Gastrocnemius medialis (tissue), 4 donors: ENCODE measurements at regions not wholly inside any gene's neighbourhood (a gene's known extent, or its start where the extent isn't known, plus 50 kb on each side); places are given as distances from the start of the nearest gene placed in this dataset.

ENCODE experiments used
- ATAC-seq, 2 donors: fragments of 150-250 bp; one replicate each; pipeline ENCODE4 v1.9.1; 2016
- DNase-seq, 2 donors: peaks; one replicate each; pipeline ENCODE4 v3.0.0-alpha.2; 2019
- H3K27ac ChIP-seq, 4 donors: fragments of 200-600 bp; sonication (generic); 1 replicate in 1 of 4; 2 replicates in 3 of 4; pipeline ENCODE4 v1.5.1; 2016 to 2018; ENCODE audit warnings: mild to moderate bottlenecking in 2 of 4, moderate library complexity in 1 of 4
- H3K27me3 ChIP-seq, 3 donors: fragments of 200-600 bp; sonication (generic) in 2 of 3; 1 replicate in 1 of 3; 2 replicates in 2 of 3; pipeline versions ENCODE4 v1.5.1 to v1.6.0; 2016 to 2019; ENCODE audit warnings: mild to moderate bottlenecking in 1 of 3, moderate library complexity in 1 of 3
- H3K36me3 ChIP-seq, 2 donors: fragments of 200-600 bp; sonication (generic) in 1 of 2; one replicate each; pipeline ENCODE4 v1.5.1; 2017 to 2018
- H3K4me1 ChIP-seq, 2 donors: fragments of 200-600 bp; sonication (generic) in 1 of 2; one replicate each; pipeline ENCODE4 v1.5.1; 2016 to 2017; ENCODE audit warnings: mild to moderate bottlenecking in 2 of 2
- H3K4me3 ChIP-seq, 4 donors: fragments of 200-600 bp; sonication (generic) in 3 of 4; 1 replicate in 1 of 4; 2 replicates in 3 of 4; pipeline ENCODE4 v1.5.1; 2016 to 2019; ENCODE audit warnings: mild to moderate bottlenecking in 2 of 4
- H3K9me3 ChIP-seq, 3 donors: fragments of 200-600 bp; sonication (generic) in 2 of 3; 1 replicate in 1 of 3; 2 replicates in 2 of 3; pipeline ENCODE4 v1.5.1; 2016 to 2019
- CTCF ChIP-seq, 5 experiments: fragments of 450-650 bp in 3 of 5; fragments of 200-600 bp in 2 of 5; sonication (generic) in 2 of 5; IDR thresholded peaks in 4 of 5; conservative IDR thresholded peaks in 1 of 5; 1 replicate in 4 of 5; 2 replicates in 1 of 5; pipeline ENCODE4 v1.5.1; 2016 to 2019; ENCODE audit warnings: antibody characterized with exemption in 5 of 5, mild to moderate bottlenecking in 3 of 5, moderate library complexity in 3 of 5
- POLR2A ChIP-seq, 2 donors: fragments of 450-650 bp; IDR thresholded peaks; one replicate each; pipeline ENCODE4 v1.6.1; 2017; ENCODE audit warnings: antibody characterized with exemption in 2 of 2, mild to moderate bottlenecking in 2 of 2, moderate library complexity in 2 of 2
- in situ Hi-C, 4 donors: fragments of 200-750 bp; cut with MboI; loops; one replicate each; pipeline versions ENCODE4 v1.15.0 to v1.8.0; 2017; ENCODE audit warnings: low sequenced_read_pairs in 4 of 4
- intact Hi-C: fragments of 100-400 bp; cut with DNase I; formaldehyde crosslinking; loops from one replicate; pipeline ENCODE4 v1.15.1; 2023; ENCODE audit warnings: low total_unique reads

- no peak for ATAC-seq
These were observed 288.0 kb upstream of the TMTC4 start for GRCh38 chr13:100962585-100962984.

GRCh38 chr13:100961186-100961585, 286.6 kb upstream of the TMTC4 start:
- in situ Hi-C loops (no loop called here), intact Hi-C loops (no loop called here)
- H3K36me3 ChIP-seq: no peaks in the 10 kb centered on the region
- H3K4me1 ChIP-seq: no peaks in the 10 kb centered on the region
- TF ChIP-seq CTCF (IDR thresholded peaks at IDR 0.05 in 4 of 5, conservative IDR thresholded peaks at IDR 0.05 in 1 of 5) (no peak), POLR2A (IDR thresholded peaks at IDR 0.05) (no peak)
- no peaks in the 10 kb centered on the region for H3K27me3 ChIP-seq
- ATAC-seq (no peak), DNase-seq (no peak)
- H3K4me3 ChIP-seq: no peak overlapping the region
- H3K27ac ChIP-seq: no peak overlapping the region
- no peaks in the 10 kb centered on the region for H3K9me3 ChIP-seq

More at GRCh38 chr13:100962585-100962984, 288.0 kb upstream of the TMTC4 start:
- H3K9me3 ChIP-seq: no peaks in the 10 kb centered on the region
- no peak overlapping the region for H3K4me3 ChIP-seq
- H3K36me3 ChIP-seq: no peaks in the 10 kb centered on the region
- H3K27ac ChIP-seq: no peak overlapping the region
- no peaks in the 10 kb centered on the region for H3K27me3 ChIP-seq
- no peak for DNase-seq
- intact Hi-C loops: no loop called here
- in situ Hi-C loops: no loop called here
- TF ChIP-seq CTCF (IDR thresholded peaks at IDR 0.05 in 4 of 5, conservative IDR thresholded peaks at IDR 0.05 in 1 of 5): no peak
- no peak for TF ChIP-seq POLR2A (IDR thresholded peaks at IDR 0.05)
- H3K4me1 ChIP-seq: no peaks in the 10 kb centered on the region

GRCh38 chr13:100958831-100959230, 284.2 kb upstream of the TMTC4 start:
- H3K27ac ChIP-seq: no peak overlapping the region
- intact Hi-C loops: no loop called here
- no peak for TF ChIP-seq POLR2A (IDR thresholded peaks at IDR 0.05)
- no peak for TF ChIP-seq CTCF (IDR thresholded peaks at IDR 0.05 in 4 of 5, conservative IDR thresholded peaks at IDR 0.05 in 1 of 5)
- no peak for DNase-seq
- ATAC-seq: no peak
- in situ Hi-C loops: no loop called here
- H3K9me3 ChIP-seq: no peaks in the 10 kb centered on the region
- no peaks in the 10 kb centered on the region for H3K36me3 ChIP-seq
- no peaks in the 10 kb centered on the region for H3K27me3 ChIP-seq
- H3K4me3 ChIP-seq: no peak overlapping the region
- no peaks in the 10 kb centered on the region for H3K4me1 ChIP-seq

GRCh38 chr13:100957741-100958140, 283.1 kb upstream of the TMTC4 start:
- TF ChIP-seq POLR2A (IDR thresholded peaks at IDR 0.05) (no peak), CTCF (IDR thresholded peaks at IDR 0.05 in 4 of 5, conservative IDR thresholded peaks at IDR 0.05 in 1 of 5) (no peak)
- H3K4me3 ChIP-seq: no peak overlapping the region
- H3K9me3 ChIP-seq: no peaks in the 10 kb centered on the region
- H3K27ac ChIP-seq: no peak overlapping the region
- H3K4me1 ChIP-seq: no peaks in the 10 kb centered on the region
- in situ Hi-C loops: no loop called here
- no peak for ATAC-seq
- intact Hi-C loops: no loop called here
- no peak for DNase-seq
- H3K27me3 ChIP-seq: no peaks in the 10 kb centered on the region
- H3K36me3 ChIP-seq: no peaks in the 10 kb centered on the region
